Spinal cord (tissue), 9 donors: ENCODE measurements at regions not wholly inside any gene's neighbourhood (a gene's known extent, or its start where the extent isn't known, plus 50 kb on each side); places are given as distances from the start of the nearest gene placed in this dataset.

Experiments
- DNase-seq, 6 donors: peaks; one replicate each; pipeline versions ENCODE4 v3.0.0 to v3.0.0-alpha.2; 2013 to 2015; ENCODE audit warnings: low spot score in 6 of 6, low read depth in 4 of 6
- H3K27ac ChIP-seq: one replicate; pipeline ENCODE4 v1.5.1; 2013; ENCODE audit warnings: low read depth, low read length, control low read depth
- H3K27me3 ChIP-seq: one replicate; pipeline ENCODE4 v1.6.1; 2013; ENCODE audit warnings: low read length; ENCODE audit not compliant: control insufficient read depth, insufficient read depth
- H3K36me3 ChIP-seq: one replicate; pipeline ENCODE4 v1.6.1; 2013; ENCODE audit warnings: low read length; ENCODE audit not compliant: control insufficient read depth, insufficient read depth
- H3K4me1 ChIP-seq: one replicate; pipeline ENCODE4 v1.6.1; 2013; ENCODE audit warnings: low read length; ENCODE audit not compliant: control insufficient read depth, insufficient read depth
- H3K4me3 ChIP-seq: one replicate; pipeline ENCODE4 v1.5.1; 2013; ENCODE audit warnings: low read depth, low read length, control low read depth
- H3K9me3 ChIP-seq: one replicate; pipeline ENCODE4 v1.6.1; 2013; ENCODE audit warnings: low read length; ENCODE audit not compliant: control insufficient read depth, insufficient read depth
- whole genome bisulfite sequencing: methylation state at CpG from one replicate; pipeline ENCODE4 v1.1.5; 2013; ENCODE audit warnings: missing lambda C conversion rate; ENCODE audit not compliant: insufficient coverage; 5-methylcytosine and 5-hydroxymethylcytosine counted together
- donor health status: healthy.

GRCh38 chr6:23465912-23466311 lies 660.1 kb upstream of the NRSN1 start:
- Histone ChIP-seq H3K27ac (no peak overlapping the region), H3K4me1 (no peaks in the 10 kb centered on the region), H3K4me3 (no peak overlapping the region), H3K36me3 (no peaks in the 10 kb centered on the region), H3K9me3 (no peaks in the 10 kb centered on the region), H3K27me3 (no peaks in the 10 kb centered on the region)
- no CpG with 5 or more reads among the region's 1 CpG for WGBS
- peak in 1 of 6 donors; percentile 14 for DNase-seq

- no peaks in the 10 kb centered on the region for H3K27me3 ChIP-seq
- no CpG with 5 or more reads among the region's 3 CpGs for WGBS
- DNase-seq, result no peak
Measured at GRCh38 chr6:23477586-23477985, 648.4 kb upstream of the NRSN1 start.

GRCh38 chr6:23478312-23478711 lies 647.7 kb upstream of the NRSN1 start:
- no peaks in the 10 kb centered on the region for H3K9me3 ChIP-seq
- H3K4me3 ChIP-seq, result no peak overlapping the region
- no CpG with 5 or more reads among the region's 2 CpGs for WGBS
- H3K27me3 ChIP-seq, result no peaks in the 10 kb centered on the region
- no peak for DNase-seq
- H3K27ac ChIP-seq, result no peak overlapping the region
- no peaks in the 10 kb centered on the region for H3K4me1 ChIP-seq
- H3K36me3 ChIP-seq, result no peaks in the 10 kb centered on the region

More at GRCh38 chr6:23477586-23477985, 648.4 kb upstream of the NRSN1 start:
- H3K9me3 ChIP-seq, result no peaks in the 10 kb centered on the region
- no peak overlapping the region for H3K4me3 ChIP-seq
- no peaks in the 10 kb centered on the region for H3K36me3 ChIP-seq
- H3K27ac ChIP-seq, result no peak overlapping the region
- no peaks in the 10 kb centered on the region for H3K4me1 ChIP-seq

DNA sequence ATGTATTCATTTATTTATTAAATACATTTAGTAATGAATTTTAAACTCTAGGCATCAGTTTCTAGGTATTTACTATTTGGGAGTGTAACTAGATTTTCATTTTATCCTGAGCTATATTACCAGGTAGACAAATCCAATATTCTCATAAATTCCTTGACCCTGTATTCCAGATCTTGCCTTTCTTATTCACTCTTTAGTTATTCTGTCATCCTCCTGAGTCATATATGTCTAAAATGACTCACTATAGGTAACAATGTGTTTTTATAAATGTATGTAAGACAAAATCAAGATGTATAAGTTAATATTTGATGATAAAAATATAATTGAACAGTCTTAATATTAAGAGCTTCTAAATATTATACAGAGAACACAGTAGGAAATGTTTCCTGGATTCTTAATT lies 642.1 kb upstream of the NRSN1 start:
- Histone ChIP-seq H3K4me1 (no peaks in the 10 kb centered on the region), H3K36me3 (no peaks in the 10 kb centered on the region), H3K27ac (no peak overlapping the region), H3K4me3 (no peak overlapping the region), H3K9me3 (no peaks in the 10 kb centered on the region), H3K27me3 (no peaks in the 10 kb centered on the region)
- no peak for DNase-seq

DNA sequence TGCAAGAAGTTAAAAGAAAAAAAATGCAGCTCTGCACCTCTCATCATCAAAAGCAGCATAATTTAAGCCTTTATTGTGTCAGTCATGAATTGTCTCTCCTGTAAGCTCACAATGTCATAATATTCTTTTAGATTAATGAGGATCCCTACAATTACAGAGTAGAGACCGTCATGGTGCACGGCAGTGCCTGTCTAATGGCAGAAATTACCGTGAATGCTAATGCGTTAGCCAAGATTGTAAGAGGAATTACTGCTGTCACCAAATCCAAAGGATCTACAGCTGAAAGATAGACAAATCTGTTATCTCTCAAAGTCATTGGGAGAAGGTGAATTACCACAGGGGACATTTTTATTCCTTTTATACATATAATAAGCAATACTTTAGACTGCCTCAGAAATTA lies 631.6 kb upstream of the NRSN1 start:
- H3K9me3 ChIP-seq, result peaks cover 2% of the 10 kb centered on the region
- DNase-seq, result peak in 2 of 6 donors; percentile 25 to 57
- H3K4me1 ChIP-seq, result no peaks in the 10 kb centered on the region
- H3K27ac ChIP-seq, result no peak overlapping the region
- H3K36me3 ChIP-seq, result no peaks in the 10 kb centered on the region
- 100% methylated on average over 1 of the region's 4 CpGs for WGBS
- no peak overlapping the region for H3K4me3 ChIP-seq
- H3K27me3 ChIP-seq, result no peaks in the 10 kb centered on the region

GRCh38 chr6:23498013-23498412 lies 628.0 kb upstream of the NRSN1 start:
- H3K27me3 ChIP-seq, result no peaks in the 10 kb centered on the region
- no peak overlapping the region for H3K27ac ChIP-seq
- no peak overlapping the region for H3K4me3 ChIP-seq
- H3K36me3 ChIP-seq, result no peaks in the 10 kb centered on the region
- 88% methylated on average over 2 of the region's 4 CpGs for WGBS
- peak in 1 of 6 donors; percentile 6 for DNase-seq
- no peaks in the 10 kb centered on the region for H3K9me3 ChIP-seq
- no peaks in the 10 kb centered on the region for H3K4me1 ChIP-seq

- Histone ChIP-seq H3K4me1 (no peaks in the 10 kb centered on the region), H3K27me3 (no peaks in the 10 kb centered on the region), H3K36me3 (no peaks in the 10 kb centered on the region), H3K4me3 (no peak overlapping the region), H3K9me3 (no peaks in the 10 kb centered on the region), H3K27ac (no peak overlapping the region)
- no CpG with 5 or more reads among the region's 1 CpG for whole genome bisulfite sequencing
- no peak for DNase-seq
Measured at GRCh38 chr6:23499549-23499948, 626.5 kb upstream of the NRSN1 start.

GRCh38 chr6:23503173-23503572 lies 622.8 kb upstream of the NRSN1 start:
- DNase-seq, result no peak
- Histone ChIP-seq H3K27ac (no peak overlapping the region), H3K27me3 (no peaks in the 10 kb centered on the region), H3K36me3 (no peaks in the 10 kb centered on the region), H3K4me3 (no peak overlapping the region), H3K9me3 (no peaks in the 10 kb centered on the region), H3K4me1 (no peaks in the 10 kb centered on the region)
- WGBS, result 100% methylated on average over 1 of the region's 1 CpG

GRCh38 chr6:23505026-23505425 lies 621.0 kb upstream of the NRSN1 start:
- H3K4me1 ChIP-seq, result no peaks in the 10 kb centered on the region
- no peak overlapping the region for H3K27ac ChIP-seq
- no peaks in the 10 kb centered on the region for H3K27me3 ChIP-seq
- no peaks in the 10 kb centered on the region for H3K36me3 ChIP-seq
- WGBS, result no CpG with 5 or more reads among the region's 3 CpGs
- DNase-seq, result no peak
- no peaks in the 10 kb centered on the region for H3K9me3 ChIP-seq
- no peak overlapping the region for H3K4me3 ChIP-seq

DNA sequence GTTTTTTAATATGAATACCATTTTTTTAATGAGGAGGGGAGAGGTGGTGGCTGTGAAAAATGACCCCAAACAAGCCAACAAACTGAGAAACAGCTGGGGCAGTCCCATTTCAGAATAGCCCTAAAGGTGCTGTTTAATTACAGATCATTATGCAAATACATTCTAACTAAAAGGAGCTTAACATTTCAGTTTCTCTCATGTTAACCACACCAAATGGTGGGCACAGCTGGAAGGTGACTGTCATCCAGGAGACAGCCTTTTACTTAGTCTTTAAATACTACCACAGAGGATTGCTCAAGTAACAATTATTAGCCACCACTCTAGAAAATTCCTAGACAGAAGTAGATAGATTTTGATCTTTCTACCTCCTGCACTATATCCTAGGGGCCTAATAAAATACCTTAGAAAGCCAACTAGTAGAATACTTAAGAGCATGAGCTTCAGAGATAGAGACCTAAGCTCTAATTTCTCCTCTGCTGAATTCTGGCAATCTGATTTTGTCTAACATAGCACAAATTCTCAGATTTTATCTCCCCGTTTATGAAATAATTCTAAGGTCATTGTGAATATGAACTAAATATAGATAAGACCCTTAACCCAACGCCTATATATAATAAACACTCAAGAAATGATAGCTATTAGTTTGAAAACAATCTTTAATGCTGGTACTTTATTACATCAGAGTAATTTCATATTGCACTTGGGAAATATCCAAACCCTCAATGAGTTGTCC lies 615.1 kb upstream of the NRSN1 start:
- Histone ChIP-seq H3K27me3 (no peaks in the 10 kb centered on the region), H3K4me3 (no peak overlapping the region), H3K36me3 (no peaks in the 10 kb centered on the region), H3K4me1 (no peaks in the 10 kb centered on the region), H3K9me3 (no peaks in the 10 kb centered on the region), H3K27ac (no peak overlapping the region)
- DNase-seq, result peak in 1 of 6 donors; percentile 51
- no CpG with 5 or more reads among the region's 2 CpGs for WGBS
